SU-DHL-6 (cell line): ENCODE measurements at regions not wholly inside any gene's neighbourhood (a gene's known extent, or its start where the extent isn't known, plus 50 kb on each side); places are given as distances from the start of the nearest gene placed in this dataset.

Experiments used
- H2AFZ ChIP-seq: fragments of 200-600 bp; sonication (generic); 2 replicates; pipeline ENCODE4 v1.6.1; 2014; ENCODE audit warnings: low read depth, mild to moderate bottlenecking, moderate library complexity, mixed read lengths, antibody characterized with exemption, low read length; ENCODE audit not compliant: severe bottlenecking
- H3F3A ChIP-seq: fragments of 200-600 bp; shearing (Covaris generic); 2 replicates; pipeline ENCODE4 v1.6.0; 2016; ENCODE audit warnings: antibody characterized with exemption, mild to moderate bottlenecking; ENCODE audit not compliant: insufficient read depth
- H3K27ac ChIP-seq: fragments of 200-600 bp; sonication (generic); 2 replicates; pipeline ENCODE4 v1.5.1; 2016; ENCODE audit warnings: low read depth, mild to moderate bottlenecking, low read length, moderate library complexity, mixed read lengths
- H3K27me3 ChIP-seq: fragments of 200-600 bp; sonication (generic), shearing (Covaris generic); 2 replicates; pipeline ENCODE4 v1.6.0; 2014; ENCODE audit warnings: mild to moderate bottlenecking, low read length
- H3K36me3 ChIP-seq: fragments of 200-600 bp; sonication (generic); 2 replicates; pipeline ENCODE4 v1.6.1; 2014; ENCODE audit warnings: mild to moderate bottlenecking, low read length, mixed read lengths
- H3K4me2 ChIP-seq: fragments of 300-600, 200-600 bp; shearing (Covaris generic), sonication (generic); 2 replicates; pipeline ENCODE4 v1.6.0; 2014; ENCODE audit warnings: low read length, low read depth, mild to moderate bottlenecking; ENCODE audit not compliant: poor library complexity, severe bottlenecking
- H3K4me3 ChIP-seq: fragments of 200-600 bp; sonication (generic); 2 replicates; pipeline ENCODE4 v1.5.1; 2014; ENCODE audit warnings: antibody characterized with exemption, low read length, mild to moderate bottlenecking, mixed read lengths; ENCODE audit not compliant: insufficient read depth, poor library complexity, severe bottlenecking
- H3K79me2 ChIP-seq: fragments of 200-600 bp; sonication (generic); 2 replicates; pipeline ENCODE4 v1.6.1; 2014; ENCODE audit warnings: mild to moderate bottlenecking, low read length, moderate library complexity; ENCODE audit not compliant: insufficient read depth
- H3K9ac ChIP-seq: fragments of 200-600 bp; sonication (generic); 2 replicates; pipeline ENCODE4 v1.7.0; 2014; ENCODE audit warnings: mild to moderate bottlenecking, low read length
- H3K9me2 ChIP-seq: fragments of 200-600 bp; sonication (generic); replicated peaks from 2 replicates; pipeline ENCODE4 v1.6.1; 2014; ENCODE audit warnings: low read length; ENCODE audit not compliant: insufficient read depth
- H3K9me3 ChIP-seq: fragments of 200-600 bp; sonication (generic); 2 replicates; pipeline ENCODE4 v1.6.1; 2014; ENCODE audit warnings: low read length, mixed read lengths; ENCODE audit not compliant: insufficient read depth
- H4K20me1 ChIP-seq: fragments of 200-600 bp; sonication (generic); 2 replicates; pipeline ENCODE4 v1.6.1; 2014; ENCODE audit warnings: low read depth, mild to moderate bottlenecking, antibody characterized with exemption, low read length, moderate library complexity, mixed read lengths
- EZH2phosphoT487 ChIP-seq: fragments of 200-600 bp; sonication (generic), shearing (Covaris generic); conservative IDR thresholded peaks from 2 replicates; pipeline ENCODE4 v1.6.1; 2018; ENCODE audit warnings: mild to moderate bottlenecking, antibody characterized with exemption, low read length, moderate library complexity, mixed read lengths
- TF ChIP-seq, protein P1 (sequence below): fragments of 200-600 bp; sonication (generic); IDR thresholded peaks from one replicate; pipeline ENCODE4 v1.5.1; 2017; ENCODE audit warnings: antibody characterized with exemption, mild to moderate bottlenecking, low read length, moderate library complexity; ENCODE audit not compliant: insufficient read depth, poor library complexity, severe bottlenecking

DNA sequence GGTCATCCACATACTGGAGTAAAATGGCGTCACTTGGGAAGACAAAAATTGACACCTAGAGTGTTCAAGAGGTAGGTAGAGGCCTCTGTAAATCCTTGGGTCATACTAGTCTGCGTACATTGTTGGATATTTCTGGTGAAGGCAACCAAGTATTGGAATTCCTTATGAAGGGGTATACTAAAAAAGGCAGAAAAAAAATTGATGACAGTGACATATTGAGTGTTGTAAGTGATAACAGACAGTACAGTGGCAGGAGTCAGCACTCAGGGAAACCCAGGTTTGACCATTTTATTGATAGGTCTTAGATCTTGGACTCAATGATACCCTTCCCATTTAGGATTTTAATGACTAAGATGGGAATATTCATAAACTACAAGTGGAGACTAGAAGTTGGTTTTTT, 359.1 kb upstream of the VSTM2A start:
- Histone ChIP-seq H3K27me3 (no peaks in the 10 kb centered on the region), H2AFZ (no peak overlapping the region), H3K9me2 (no peaks in the 10 kb centered on the region), H3K9me3 (no peaks in the 10 kb centered on the region), H3K36me3 (no peaks in the 10 kb centered on the region), H3K9ac (no peak overlapping the region), H3K4me3 (no peak overlapping the region), H3K79me2 (no peaks in the 10 kb centered on the region), H3K4me2 (no peak overlapping the region), H3F3A (no peaks in the 10 kb centered on the region), H3K27ac (no peak overlapping the region), H4K20me1 (no peaks in the 10 kb centered on the region)
- TF ChIP-seq EZH2phosphoT487, result no peak
- TF ChIP-seq, protein P1, sequence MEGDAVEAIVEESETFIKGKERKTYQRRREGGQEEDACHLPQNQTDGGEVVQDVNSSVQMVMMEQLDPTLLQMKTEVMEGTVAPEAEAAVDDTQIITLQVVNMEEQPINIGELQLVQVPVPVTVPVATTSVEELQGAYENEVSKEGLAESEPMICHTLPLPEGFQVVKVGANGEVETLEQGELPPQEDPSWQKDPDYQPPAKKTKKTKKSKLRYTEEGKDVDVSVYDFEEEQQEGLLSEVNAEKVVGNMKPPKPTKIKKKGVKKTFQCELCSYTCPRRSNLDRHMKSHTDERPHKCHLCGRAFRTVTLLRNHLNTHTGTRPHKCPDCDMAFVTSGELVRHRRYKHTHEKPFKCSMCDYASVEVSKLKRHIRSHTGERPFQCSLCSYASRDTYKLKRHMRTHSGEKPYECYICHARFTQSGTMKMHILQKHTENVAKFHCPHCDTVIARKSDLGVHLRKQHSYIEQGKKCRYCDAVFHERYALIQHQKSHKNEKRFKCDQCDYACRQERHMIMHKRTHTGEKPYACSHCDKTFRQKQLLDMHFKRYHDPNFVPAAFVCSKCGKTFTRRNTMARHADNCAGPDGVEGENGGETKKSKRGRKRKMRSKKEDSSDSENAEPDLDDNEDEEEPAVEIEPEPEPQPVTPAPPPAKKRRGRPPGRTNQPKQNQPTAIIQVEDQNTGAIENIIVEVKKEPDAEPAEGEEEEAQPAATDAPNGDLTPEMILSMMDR, result no peak

GRCh38 chr7:54186336-54186735, 355.8 kb upstream of the VSTM2A start:
- Histone ChIP-seq H3K9me3 (no peaks in the 10 kb centered on the region), H3K4me2 (no peak overlapping the region), H3K4me3 (no peak overlapping the region), H3F3A (no peaks in the 10 kb centered on the region), H2AFZ (no peak overlapping the region), H3K27me3 (no peaks in the 10 kb centered on the region), H3K9ac (no peak overlapping the region), H3K9me2 (no peaks in the 10 kb centered on the region), H3K36me3 (no peaks in the 10 kb centered on the region), H3K27ac (no peak overlapping the region), H4K20me1 (no peaks in the 10 kb centered on the region), H3K79me2 (no peaks in the 10 kb centered on the region)
- TF ChIP-seq, protein P1, result no peak
- TF ChIP-seq EZH2phosphoT487, result no peak

DNA sequence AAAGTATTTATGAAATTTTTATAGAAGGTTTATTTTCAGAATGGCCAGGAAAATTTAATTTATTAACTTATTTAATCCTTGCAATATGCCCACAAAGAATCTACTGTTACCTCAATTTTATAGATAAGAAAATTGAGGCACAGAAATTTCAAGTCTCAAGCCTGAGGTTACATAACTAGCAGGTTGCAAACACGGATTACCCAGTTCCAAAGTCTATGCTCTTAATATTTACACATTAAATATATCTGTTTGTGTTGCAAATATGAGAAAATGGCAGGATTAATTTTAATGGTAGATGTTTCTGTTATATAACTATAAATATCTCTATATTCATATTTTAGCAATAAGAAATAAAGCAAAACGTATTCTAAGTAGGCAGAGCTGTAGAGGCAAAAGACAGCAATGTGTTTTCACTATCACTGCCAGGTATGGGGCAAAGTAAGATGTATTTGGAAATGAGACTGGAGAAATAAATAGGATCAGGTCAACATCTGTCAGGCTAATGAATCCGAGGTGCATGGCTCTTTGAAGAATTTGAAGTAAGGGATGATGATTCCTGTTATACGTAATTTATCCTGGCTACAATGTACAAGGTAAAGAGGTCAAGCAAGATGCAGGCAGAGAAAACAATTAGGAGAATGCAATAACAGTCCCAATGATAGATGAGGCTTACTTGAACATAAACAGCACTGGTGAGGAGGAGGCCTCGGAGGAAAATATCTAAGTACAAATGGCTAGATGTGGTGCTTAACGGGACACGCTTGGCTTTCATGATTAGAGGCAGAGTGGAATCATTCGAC, 354.1 kb upstream of the VSTM2A start:
- no peaks in the 10 kb centered on the region for H3K9me2 ChIP-seq

More for the DNA sequence above, 354.1 kb upstream of the VSTM2A start:
- Histone ChIP-seq H3K4me2 (no peak overlapping the region), H3K27me3 (no peaks in the 10 kb centered on the region), H3F3A (no peaks in the 10 kb centered on the region), H3K27ac (no peak overlapping the region), H3K79me2 (no peaks in the 10 kb centered on the region), H3K36me3 (no peaks in the 10 kb centered on the region), H4K20me1 (no peaks in the 10 kb centered on the region), H3K4me3 (no peak overlapping the region), H2AFZ (no peak overlapping the region), H3K9ac (no peak overlapping the region), H3K9me3 (no peaks in the 10 kb centered on the region)
- TF ChIP-seq EZH2phosphoT487, result no peak
- TF ChIP-seq, protein P1, result no peak
